ENCODE measurements at regions not wholly inside any gene's neighbourhood (a gene's known extent, or its start where the extent isn't known, plus 50 kb on each side); places are given as distances from the start of the nearest gene placed in this dataset.
A peak's percentile ranks its signal among the peaks of the same experiment; 100 is the strongest.

DNA sequence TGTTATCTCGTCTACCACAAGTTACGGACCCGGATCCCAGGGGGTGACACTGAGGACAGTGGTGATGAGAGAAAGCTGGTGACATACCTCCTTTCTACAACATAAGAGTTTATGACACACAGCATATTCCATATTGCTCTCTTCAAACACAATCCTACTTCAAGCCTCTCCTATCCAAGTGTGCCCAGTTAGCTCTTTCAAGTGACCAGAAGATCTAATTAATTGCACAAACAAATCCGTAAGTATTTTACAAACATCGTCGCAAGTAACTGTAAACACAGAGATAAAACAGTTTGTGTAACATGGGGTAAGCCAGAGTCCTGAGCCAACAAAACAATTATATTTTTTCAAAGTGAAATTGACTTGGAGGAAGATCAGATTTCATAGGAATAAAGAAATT is 235.0 kb downstream of the CHD9NB start:
- no peaks in the 10 kb centered on the region for H3K4me1 Mint-ChIP-seq
- H3K4me3 Mint-ChIP-seq, result no peak overlapping the region
- Histone ChIP-seq H3K79me2 (replicated peaks; ENCODE audit: insufficient read depth) (no peaks in the 10 kb centered on the region), H3K4me1 (ENCODE audit: insufficient read depth) (no peaks in the 10 kb centered on the region), H3K27me3 (ENCODE audit: insufficient read depth) (no peaks in the 10 kb centered on the region), H3F3A (replicated peaks; ENCODE audit: low read depth) (no peaks in the 10 kb centered on the region), H3K4me3 (no peak overlapping the region), H2AFZ (peak overlapping the region; percentile 38; the same call in 1 of the 2 replicates), H3K27ac (ENCODE audit: low read depth) (no peak overlapping the region), H3K4me2 (no peak overlapping the region), H3K36me3 (ENCODE audit: insufficient read depth) (no peaks in the 10 kb centered on the region), H3K9me2 (ENCODE audit: insufficient read depth) (peaks cover 20% of the 10 kb centered on the region; the same call in 1 of the 2 replicates), H4K20me1 (replicated peaks; ENCODE audit: insufficient read depth) (no peaks in the 10 kb centered on the region)
- DNase-seq (ENCODE audit: low spot score) (no peak), ATAC-seq (no peak)
- H3K27ac Mint-ChIP-seq, result no peak overlapping the region
- TF ChIP-seq EZH2 (IDR thresholded peaks at IDR 0.05; ENCODE audit: low read depth, unreplicated experiment) (no peak), CREB1 (CRISPR knock-in tag; IDR thresholded peaks at IDR 0.05; ENCODE audit: low read depth) (no peak)
- TF ChIP-seq, protein P1, sequence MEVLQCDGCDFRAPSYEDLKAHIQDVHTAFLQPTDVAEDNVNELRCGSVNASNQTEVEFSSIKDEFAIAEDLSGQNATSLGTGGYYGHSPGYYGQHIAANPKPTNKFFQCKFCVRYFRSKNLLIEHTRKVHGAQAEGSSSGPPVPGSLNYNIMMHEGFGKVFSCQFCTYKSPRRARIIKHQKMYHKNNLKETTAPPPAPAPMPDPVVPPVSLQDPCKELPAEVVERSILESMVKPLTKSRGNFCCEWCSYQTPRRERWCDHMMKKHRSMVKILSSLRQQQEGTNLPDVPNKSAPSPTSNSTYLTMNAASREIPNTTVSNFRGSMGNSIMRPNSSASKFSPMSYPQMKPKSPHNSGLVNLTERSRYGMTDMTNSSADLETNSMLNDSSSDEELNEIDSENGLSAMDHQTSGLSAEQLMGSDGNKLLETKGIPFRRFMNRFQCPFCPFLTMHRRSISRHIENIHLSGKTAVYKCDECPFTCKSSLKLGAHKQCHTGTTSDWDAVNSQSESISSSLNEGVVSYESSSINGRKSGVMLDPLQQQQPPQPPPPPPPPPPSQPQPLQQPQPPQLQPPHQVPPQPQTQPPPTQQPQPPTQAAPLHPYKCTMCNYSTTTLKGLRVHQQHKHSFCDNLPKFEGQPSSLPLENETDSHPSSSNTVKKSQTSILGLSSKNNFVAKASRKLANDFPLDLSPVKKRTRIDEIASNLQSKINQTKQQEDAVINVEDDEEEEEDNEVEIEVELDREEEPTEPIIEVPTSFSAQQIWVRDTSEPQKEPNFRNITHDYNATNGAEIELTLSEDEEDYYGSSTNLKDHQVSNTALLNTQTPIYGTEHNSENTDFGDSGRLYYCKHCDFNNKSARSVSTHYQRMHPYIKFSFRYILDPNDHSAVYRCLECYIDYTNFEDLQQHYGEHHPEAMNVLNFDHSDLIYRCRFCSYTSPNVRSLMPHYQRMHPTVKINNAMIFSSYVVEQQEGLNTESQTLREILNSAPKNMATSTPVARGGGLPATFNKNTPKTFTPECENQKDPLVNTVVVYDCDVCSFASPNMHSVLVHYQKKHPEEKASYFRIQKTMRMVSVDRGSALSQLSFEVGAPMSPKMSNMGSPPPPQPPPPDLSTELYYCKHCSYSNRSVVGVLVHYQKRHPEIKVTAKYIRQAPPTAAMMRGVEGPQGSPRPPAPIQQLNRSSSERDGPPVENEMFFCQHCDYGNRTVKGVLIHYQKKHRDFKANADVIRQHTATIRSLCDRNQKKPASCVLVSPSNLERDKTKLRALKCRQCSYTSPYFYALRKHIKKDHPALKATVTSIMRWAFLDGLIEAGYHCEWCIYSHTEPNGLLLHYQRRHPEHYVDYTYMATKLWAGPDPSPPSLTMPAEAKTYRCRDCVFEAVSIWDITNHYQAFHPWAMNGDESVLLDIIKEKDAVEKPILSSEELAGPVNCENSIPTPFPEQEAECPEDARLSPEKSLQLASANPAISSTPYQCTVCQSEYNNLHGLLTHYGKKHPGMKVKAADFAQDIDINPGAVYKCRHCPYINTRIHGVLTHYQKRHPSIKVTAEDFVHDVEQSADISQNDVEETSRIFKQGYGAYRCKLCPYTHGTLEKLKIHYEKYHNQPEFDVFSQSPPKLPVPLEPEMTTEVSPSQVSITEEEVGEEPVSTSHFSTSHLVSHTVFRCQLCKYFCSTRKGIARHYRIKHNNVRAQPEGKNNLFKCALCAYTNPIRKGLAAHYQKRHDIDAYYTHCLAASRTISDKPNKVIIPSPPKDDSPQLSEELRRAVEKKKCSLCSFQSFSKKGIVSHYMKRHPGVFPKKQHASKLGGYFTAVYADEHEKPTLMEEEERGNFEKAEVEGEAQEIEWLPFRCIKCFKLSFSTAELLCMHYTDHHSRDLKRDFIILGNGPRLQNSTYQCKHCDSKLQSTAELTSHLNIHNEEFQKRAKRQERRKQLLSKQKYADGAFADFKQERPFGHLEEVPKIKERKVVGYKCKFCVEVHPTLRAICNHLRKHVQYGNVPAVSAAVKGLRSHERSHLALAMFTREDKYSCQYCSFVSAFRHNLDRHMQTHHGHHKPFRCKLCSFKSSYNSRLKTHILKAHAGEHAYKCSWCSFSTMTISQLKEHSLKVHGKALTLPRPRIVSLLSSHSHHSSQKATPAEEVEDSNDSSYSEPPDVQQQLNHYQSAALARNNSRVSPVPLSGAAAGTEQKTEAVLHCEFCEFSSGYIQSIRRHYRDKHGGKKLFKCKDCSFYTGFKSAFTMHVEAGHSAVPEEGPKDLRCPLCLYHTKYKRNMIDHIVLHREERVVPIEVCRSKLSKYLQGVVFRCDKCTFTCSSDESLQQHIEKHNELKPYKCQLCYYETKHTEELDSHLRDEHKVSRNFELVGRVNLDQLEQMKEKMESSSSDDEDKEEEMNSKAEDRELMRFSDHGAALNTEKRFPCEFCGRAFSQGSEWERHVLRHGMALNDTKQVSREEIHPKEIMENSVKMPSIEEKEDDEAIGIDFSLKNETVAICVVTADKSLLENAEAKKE (CRISPR knock-in tag; IDR thresholded peaks at IDR 0.05), result no peak
- TF ChIP-seq, protein P2, sequence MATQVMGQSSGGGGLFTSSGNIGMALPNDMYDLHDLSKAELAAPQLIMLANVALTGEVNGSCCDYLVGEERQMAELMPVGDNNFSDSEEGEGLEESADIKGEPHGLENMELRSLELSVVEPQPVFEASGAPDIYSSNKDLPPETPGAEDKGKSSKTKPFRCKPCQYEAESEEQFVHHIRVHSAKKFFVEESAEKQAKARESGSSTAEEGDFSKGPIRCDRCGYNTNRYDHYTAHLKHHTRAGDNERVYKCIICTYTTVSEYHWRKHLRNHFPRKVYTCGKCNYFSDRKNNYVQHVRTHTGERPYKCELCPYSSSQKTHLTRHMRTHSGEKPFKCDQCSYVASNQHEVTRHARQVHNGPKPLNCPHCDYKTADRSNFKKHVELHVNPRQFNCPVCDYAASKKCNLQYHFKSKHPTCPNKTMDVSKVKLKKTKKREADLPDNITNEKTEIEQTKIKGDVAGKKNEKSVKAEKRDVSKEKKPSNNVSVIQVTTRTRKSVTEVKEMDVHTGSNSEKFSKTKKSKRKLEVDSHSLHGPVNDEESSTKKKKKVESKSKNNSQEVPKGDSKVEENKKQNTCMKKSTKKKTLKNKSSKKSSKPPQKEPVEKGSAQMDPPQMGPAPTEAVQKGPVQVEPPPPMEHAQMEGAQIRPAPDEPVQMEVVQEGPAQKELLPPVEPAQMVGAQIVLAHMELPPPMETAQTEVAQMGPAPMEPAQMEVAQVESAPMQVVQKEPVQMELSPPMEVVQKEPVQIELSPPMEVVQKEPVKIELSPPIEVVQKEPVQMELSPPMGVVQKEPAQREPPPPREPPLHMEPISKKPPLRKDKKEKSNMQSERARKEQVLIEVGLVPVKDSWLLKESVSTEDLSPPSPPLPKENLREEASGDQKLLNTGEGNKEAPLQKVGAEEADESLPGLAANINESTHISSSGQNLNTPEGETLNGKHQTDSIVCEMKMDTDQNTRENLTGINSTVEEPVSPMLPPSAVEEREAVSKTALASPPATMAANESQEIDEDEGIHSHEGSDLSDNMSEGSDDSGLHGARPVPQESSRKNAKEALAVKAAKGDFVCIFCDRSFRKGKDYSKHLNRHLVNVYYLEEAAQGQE (IDR thresholded peaks at IDR 0.05; ENCODE audit: unreplicated experiment), result no peak
- H3K27me3 Mint-ChIP-seq (ENCODE audit: insufficient read depth, low read depth, poor library complexity), result no peaks in the 10 kb centered on the region
- H3K36me3 Mint-ChIP-seq (ENCODE audit: low read depth), result no peaks in the 10 kb centered on the region
- H3K9me3 Mint-ChIP-seq, result no peaks in the 10 kb centered on the region; the same call in 2 of the 3 replicates

Data from GM23338 (cell line).